Nephron (organoid): ENCODE measurements at regions not wholly inside any gene's neighbourhood (a gene's known extent, or its start where the extent isn't known, plus 50 kb on each side); places are given as distances from the start of the nearest gene placed in this dataset.

ENCODE experiments used
- H3K27ac Mint-ChIP-seq, 3 experiments: 2 replicates each; pipeline ENCODE4 v1.8.0; 2020; ENCODE audit warnings: mixed read lengths in 3 of 3, mild to moderate bottlenecking in 2 of 3, moderate library complexity in 1 of 3
- H3K27me3 Mint-ChIP-seq: 2 replicates; pipeline ENCODE4 v1.8.0; 2021; ENCODE audit warnings: low read depth, mild to moderate bottlenecking, moderate library complexity, mixed read lengths
- H3K36me3 Mint-ChIP-seq: 2 replicates; pipeline ENCODE4 v1.8.0; 2020; ENCODE audit warnings: low read depth, mixed read lengths
- H3K4me1 Mint-ChIP-seq: 2 replicates; pipeline ENCODE4 v1.8.0; 2020; ENCODE audit warnings: mixed read lengths
- H3K4me3 Mint-ChIP-seq, 3 experiments: 2 replicates each; pipeline ENCODE4 v1.8.0; 2020; ENCODE audit warnings: mild to moderate bottlenecking in 3 of 3, mixed read lengths in 3 of 3, moderate library complexity in 2 of 3
- H3K9me3 Mint-ChIP-seq: 2 replicates; pipeline ENCODE4 v1.8.0; 2020; ENCODE audit warnings: mixed read lengths
- TF ChIP-seq, protein P1 (sequence below), 3 experiments: fragments of 200-600 bp; sonication (generic); IDR thresholded peaks; one replicate each; pipeline ENCODE4 v1.5.0; 2021; ENCODE audit warnings: antibody characterized with exemption in 3 of 3; ENCODE audit not compliant: unreplicated experiment in 3 of 3

DNA sequence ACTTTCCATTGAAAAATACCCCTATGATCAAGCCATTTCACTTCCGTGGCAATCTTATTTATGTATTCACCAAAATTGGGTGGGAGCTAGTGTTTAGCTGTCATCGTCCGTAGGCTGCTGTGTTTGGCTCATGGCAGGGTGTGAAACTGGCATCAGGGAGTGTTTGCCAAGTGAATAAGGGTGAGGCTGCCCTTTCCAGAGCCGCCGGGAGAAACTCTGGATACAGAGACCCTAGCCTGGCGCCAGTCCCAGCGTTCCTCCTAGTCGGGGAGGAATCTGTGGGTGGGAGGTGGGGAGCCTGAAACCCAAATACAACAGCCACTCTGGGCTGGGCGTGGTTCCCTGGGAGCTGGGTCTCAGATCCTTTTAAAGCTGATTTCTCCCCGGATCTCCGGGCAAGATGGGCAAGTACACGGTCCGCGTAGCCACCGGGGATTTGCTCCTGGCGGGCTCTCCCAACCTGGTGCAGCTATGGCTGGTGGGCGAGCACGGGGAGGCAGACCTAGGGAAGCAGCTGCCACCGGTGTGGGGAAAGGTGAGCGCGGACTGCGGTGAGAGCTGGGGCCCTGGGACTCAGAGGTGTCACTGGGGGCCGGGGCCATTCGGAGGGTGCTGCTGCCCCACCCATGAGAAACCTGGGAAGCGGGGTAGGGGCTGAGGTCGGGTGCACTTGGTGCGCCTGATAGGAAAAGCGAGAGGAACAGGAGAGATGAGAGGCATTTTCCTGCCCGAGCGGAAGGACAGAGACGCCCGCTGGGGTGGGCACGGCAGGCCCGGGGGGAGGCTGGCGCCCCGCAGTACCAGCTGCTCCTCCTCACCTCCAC, 62.1 kb upstream of the TEKT1 start:
- H3K36me3 Mint-ChIP-seq: no peaks in the 10 kb centered on the region
- peaks cover 12% of the 10 kb centered on the region for H3K27me3 Mint-ChIP-seq
- peaks cover 11% of the 10 kb centered on the region for H3K9me3 Mint-ChIP-seq
- TF ChIP-seq, protein P1, sequence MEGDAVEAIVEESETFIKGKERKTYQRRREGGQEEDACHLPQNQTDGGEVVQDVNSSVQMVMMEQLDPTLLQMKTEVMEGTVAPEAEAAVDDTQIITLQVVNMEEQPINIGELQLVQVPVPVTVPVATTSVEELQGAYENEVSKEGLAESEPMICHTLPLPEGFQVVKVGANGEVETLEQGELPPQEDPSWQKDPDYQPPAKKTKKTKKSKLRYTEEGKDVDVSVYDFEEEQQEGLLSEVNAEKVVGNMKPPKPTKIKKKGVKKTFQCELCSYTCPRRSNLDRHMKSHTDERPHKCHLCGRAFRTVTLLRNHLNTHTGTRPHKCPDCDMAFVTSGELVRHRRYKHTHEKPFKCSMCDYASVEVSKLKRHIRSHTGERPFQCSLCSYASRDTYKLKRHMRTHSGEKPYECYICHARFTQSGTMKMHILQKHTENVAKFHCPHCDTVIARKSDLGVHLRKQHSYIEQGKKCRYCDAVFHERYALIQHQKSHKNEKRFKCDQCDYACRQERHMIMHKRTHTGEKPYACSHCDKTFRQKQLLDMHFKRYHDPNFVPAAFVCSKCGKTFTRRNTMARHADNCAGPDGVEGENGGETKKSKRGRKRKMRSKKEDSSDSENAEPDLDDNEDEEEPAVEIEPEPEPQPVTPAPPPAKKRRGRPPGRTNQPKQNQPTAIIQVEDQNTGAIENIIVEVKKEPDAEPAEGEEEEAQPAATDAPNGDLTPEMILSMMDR (IDR thresholded peaks at IDR 0.05; ENCODE audit: unreplicated experiment in 3 of 3): no peak
- H3K4me1 Mint-ChIP-seq: no peaks in the 10 kb centered on the region
- no peak overlapping the region for H3K4me3 Mint-ChIP-seq
- no peak overlapping the region for H3K27ac Mint-ChIP-seq

- Mint-ChIP-seq H3K27ac (no peak overlapping the region), H3K9me3 (peaks cover 9% of the 10 kb centered on the region), H3K36me3 (no peaks in the 10 kb centered on the region), H3K4me3 (no peak overlapping the region), H3K4me1 (no peaks in the 10 kb centered on the region), H3K27me3 (peaks cover 12% of the 10 kb centered on the region)
- TF ChIP-seq, protein P1 (IDR thresholded peaks at IDR 0.05; ENCODE audit: unreplicated experiment in 3 of 3): no peak
Observed at GRCh38 chr17:6894206-6894528, 62.6 kb upstream of the TEKT1 start.

GRCh38 chr17:6901086-6901485, 69.6 kb upstream of the TEKT1 start:
- TF ChIP-seq, protein P1 (IDR thresholded peaks at IDR 0.05; ENCODE audit: unreplicated experiment in 3 of 3): no peak
- no peaks in the 10 kb centered on the region for H3K9me3 Mint-ChIP-seq
- H3K36me3 Mint-ChIP-seq: no peaks in the 10 kb centered on the region
- H3K27ac Mint-ChIP-seq: no peak overlapping the region
- peaks cover 8% of the 10 kb centered on the region for H3K27me3 Mint-ChIP-seq
- H3K4me1 Mint-ChIP-seq: no peaks in the 10 kb centered on the region
- H3K4me3 Mint-ChIP-seq: no peak overlapping the region

DNA sequence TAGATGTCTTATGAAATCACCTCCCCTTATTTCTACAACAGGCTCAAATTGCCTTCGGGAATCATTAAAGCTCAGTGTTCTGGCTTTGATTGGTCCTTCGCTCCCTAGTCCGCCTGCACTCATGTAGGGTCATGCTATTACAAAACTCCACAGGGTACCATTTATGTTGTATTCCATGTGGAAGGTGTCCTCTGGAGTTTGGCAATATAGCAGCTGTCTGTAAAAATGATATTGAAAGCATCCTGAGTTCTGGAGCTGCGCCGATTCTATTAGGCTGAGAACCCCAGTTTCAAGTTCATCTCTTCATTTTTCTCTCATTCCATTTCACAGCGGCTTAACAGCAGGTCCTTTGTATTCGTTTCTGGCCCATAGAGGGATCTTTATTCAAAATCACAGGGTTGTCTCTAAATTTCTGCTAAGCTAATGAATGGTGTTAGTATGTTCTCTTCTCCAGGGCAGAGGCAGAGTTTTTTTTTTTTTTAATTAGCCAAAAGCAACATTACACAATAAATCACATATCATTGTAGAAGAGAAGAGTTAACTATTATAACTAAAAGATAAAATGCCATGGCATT, 71.9 kb upstream of the TEKT1 start:
- H3K27me3 Mint-ChIP-seq: no peaks in the 10 kb centered on the region
- H3K4me1 Mint-ChIP-seq: no peaks in the 10 kb centered on the region
- no peaks in the 10 kb centered on the region for H3K36me3 Mint-ChIP-seq
- no peak overlapping the region for H3K27ac Mint-ChIP-seq
- no peaks in the 10 kb centered on the region for H3K9me3 Mint-ChIP-seq
- no peak overlapping the region for H3K4me3 Mint-ChIP-seq
- TF ChIP-seq, protein P1 (IDR thresholded peaks at IDR 0.05; ENCODE audit: unreplicated experiment in 3 of 3): no peak

DNA sequence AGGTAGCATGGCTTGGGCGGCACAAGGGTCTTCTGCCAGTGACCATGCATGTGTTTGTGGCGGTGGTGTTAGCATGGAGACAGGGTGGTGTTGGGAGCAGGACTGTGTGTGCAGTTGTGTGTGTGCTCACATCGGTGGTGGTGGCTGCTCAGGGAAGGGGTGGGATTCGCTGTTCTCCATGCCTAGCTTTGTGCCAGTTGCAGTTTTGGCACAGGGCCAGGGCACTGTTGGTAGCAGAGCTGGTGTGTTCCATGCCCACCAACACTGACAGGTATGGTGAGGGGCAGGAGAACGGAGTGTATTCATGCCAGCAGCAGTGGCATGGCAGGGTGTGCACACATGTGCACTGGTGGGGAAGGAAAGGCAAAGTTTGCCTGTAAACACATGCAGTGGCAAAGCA, 77.3 kb upstream of the TEKT1 start:
- H3K27ac Mint-ChIP-seq: no peak overlapping the region
- no peaks in the 10 kb centered on the region for H3K4me1 Mint-ChIP-seq
- peaks cover 6% of the 10 kb centered on the region for H3K27me3 Mint-ChIP-seq
- no peaks in the 10 kb centered on the region for H3K9me3 Mint-ChIP-seq
- TF ChIP-seq, protein P1 (IDR thresholded peaks at IDR 0.05; ENCODE audit: unreplicated experiment in 3 of 3): no peak
- no peak overlapping the region for H3K4me3 Mint-ChIP-seq
- no peaks in the 10 kb centered on the region for H3K36me3 Mint-ChIP-seq
